ENCODE measurements at regions not wholly inside any gene's neighbourhood (a gene's known extent, or its start where the extent isn't known, plus 50 kb on each side); places are given as distances from the start of the nearest gene placed in this dataset.
A peak's percentile ranks its signal among the peaks of the same experiment; 100 is the strongest.
"Not testable (repeated sequence)": the region's sequence is repeated elsewhere in the genome, so short reads cannot be mapped to it uniquely, and the experiment has no call there.

- intact Hi-C loops (cut with DNase I) = no loop called here
- no peak for DNase-seq (ENCODE audit: low spot score in 2 of 2)
- no peaks in the 10 kb centered on the region for H3K27me3 ChIP-seq
- H3K36me3 ChIP-seq = no peaks in the 10 kb centered on the region
- no peak overlapping the region for H3K4me3 ChIP-seq
- no peak for TF ChIP-seq CTCF (IDR thresholded peaks at IDR 0.05)
- H3K27ac ChIP-seq = no peak overlapping the region
- H3K4me1 ChIP-seq = no peaks in the 10 kb centered on the region
- no peaks in the 10 kb centered on the region for H3K9me3 ChIP-seq
Observed at GRCh38 chr9:6113312-6113711, 97.9 kb upstream of the RANBP6 start.

- Histone ChIP-seq H3K4me1 (peaks cover 3 to 6% of the 10 kb centered on the region in 2 donors), H3K27me3 (no peaks in the 10 kb centered on the region), H3K36me3 (no peaks in the 10 kb centered on the region), H3K9me3 (no peaks in the 10 kb centered on the region), H3K4me3 (no peak overlapping the region), H3K27ac (no peak overlapping the region)
- intact Hi-C loops (cut with DNase I) = no loop called here
- TF ChIP-seq CTCF (IDR thresholded peaks at IDR 0.05) = no peak
- no peak for DNase-seq (ENCODE audit: low spot score in 2 of 2)
Observed at GRCh38 chr9:6109986-6110385, 94.6 kb upstream of the RANBP6 start.

- Histone ChIP-seq H3K4me3 (no peak overlapping the region), H3K36me3 (no peaks in the 10 kb centered on the region), H3K27me3 (no peaks in the 10 kb centered on the region), H3K4me1 (peaks cover 3 to 6% of the 10 kb centered on the region in 2 donors), H3K27ac (no peak overlapping the region), H3K9me3 (no peaks in the 10 kb centered on the region)
- TF ChIP-seq CTCF (IDR thresholded peaks at IDR 0.05) = no peak
- intact Hi-C loops (cut with DNase I) = no loop called here
- DNase-seq (ENCODE audit: low spot score in 2 of 2) = no peak
Observed at GRCh38 chr9:6109571-6109970, 94.1 kb upstream of the RANBP6 start.

- peak in 2 of 3 experiments; percentile 15 to 43 for TF ChIP-seq CTCF (IDR thresholded peaks at IDR 0.05)
Observed at GRCh38 chr9:6106711-6107339, 91.4 kb upstream of the RANBP6 start.

GRCh38 chr9:6105738-6106137 lies 90.3 kb upstream of the RANBP6 start:
- no peak for TF ChIP-seq CTCF (IDR thresholded peaks at IDR 0.05)
- intact Hi-C loops (cut with DNase I) = no loop called here
- H3K27ac ChIP-seq = no peak overlapping the region
- H3K4me3 ChIP-seq = no peak overlapping the region
- H3K27me3 ChIP-seq = no peaks in the 10 kb centered on the region
- peaks cover 3 to 6% of the 10 kb centered on the region in 2 donors for H3K4me1 ChIP-seq
- no peaks in the 10 kb centered on the region for H3K9me3 ChIP-seq
- no peaks in the 10 kb centered on the region for H3K36me3 ChIP-seq
- DNase-seq (ENCODE audit: low spot score in 2 of 2) = no peak

More at GRCh38 chr9:6106711-6107339, 91.4 kb upstream of the RANBP6 start:
- Histone ChIP-seq H3K27ac (peak overlapping the region; percentile 11 to 22), H3K36me3 (no peaks in the 10 kb centered on the region), H3K27me3 (no peaks in the 10 kb centered on the region), H3K4me3 (peak overlapping the region; percentile 8 to 25), H3K9me3 (no peaks in the 10 kb centered on the region), H3K4me1 (peaks cover 3 to 6% of the 10 kb centered on the region in 2 donors)
- DNase-seq (ENCODE audit: low spot score in 2 of 2) = no peak
- intact Hi-C loops (cut with DNase I) = no loop called here

GRCh38 chr9:6104406-6104805 lies 89.0 kb upstream of the RANBP6 start:
- H3K27ac ChIP-seq; intact Hi-C loops (cut with DNase I); H3K4me1 ChIP-seq; DNase-seq (ENCODE audit: low spot score in 2 of 2); H3K9me3 ChIP-seq; H3K27me3 ChIP-seq; H3K36me3 ChIP-seq; H3K4me3 ChIP-seq: not testable (repeated sequence)

GRCh38 chr9:6103911-6104310 lies 88.5 kb upstream of the RANBP6 start:
- H3K36me3 ChIP-seq; intact Hi-C loops (cut with DNase I); DNase-seq (ENCODE audit: low spot score in 2 of 2); H3K27ac ChIP-seq; H3K4me3 ChIP-seq; H3K27me3 ChIP-seq; H3K9me3 ChIP-seq; H3K4me1 ChIP-seq: not testable (repeated sequence)

GRCh38 chr9:6102336-6102987 lies 87.0 kb upstream of the RANBP6 start:
- H3K9me3 ChIP-seq; intact Hi-C loops (cut with DNase I); H3K36me3 ChIP-seq; DNase-seq (ENCODE audit: low spot score in 2 of 2); H3K4me3 ChIP-seq; H3K4me1 ChIP-seq; H3K27ac ChIP-seq; H3K27me3 ChIP-seq: not testable (repeated sequence)

GRCh38 chr9:6101725-6102124 lies 86.3 kb upstream of the RANBP6 start:
- DNase-seq (ENCODE audit: low spot score in 2 of 2); H3K4me1 ChIP-seq; H3K9me3 ChIP-seq; intact Hi-C loops (cut with DNase I); H3K4me3 ChIP-seq; H3K27me3 ChIP-seq; H3K36me3 ChIP-seq; H3K27ac ChIP-seq: not testable (repeated sequence)
